A549 (cell line): ENCODE measurements at regions not wholly inside any gene's neighbourhood (a gene's known extent, or its start where the extent isn't known, plus 50 kb on each side); places are given as distances from the start of the nearest gene placed in this dataset.

Experiments
- ATAC-seq, 2 experiments: fragments of 200-7000 bp in 1 of 2; fragments of >200 bp in 1 of 2; cut with Nextera tagmentation in 1 of 2; cut with Tn5 transposase in 1 of 2; 3 replicates each; pipeline versions ENCODE4 v1.8.0 to v1.9.1; 2018 to 2020; ENCODE audit warnings: mild to moderate bottlenecking in 1 of 2, moderate library complexity in 1 of 2
- CTCF ChIA-PET: fragments of 300-600 bp; sonication (Branson Sonifier 250); formaldehyde crosslinking; extraction: SDS; loops from one replicate; lab custom pipeline; 2021; ENCODE audit warnings: antibody characterized with exemption, inconsistent platforms; lab: Yijun Ruan, JAX
- POLR2A ChIA-PET: fragments of 350-600 bp; formaldehyde crosslinking; extraction: SDS; loops from one replicate; lab custom pipeline; 2021; ENCODE audit warnings: antibody characterized with exemption, inconsistent platforms; lab: Yijun Ruan, JAX
- DNase-seq, 2 experiments: peaks; one replicate each; pipeline versions ENCODE4 v3.0.0 to v3.0.0-alpha.2; 2011 to 2016; ENCODE audit warnings: low read depth in 1 of 2, low spot score in 1 of 2
- FAIRE-seq: peaks from 2 replicates; lab custom pipeline; 2011; peaks lifted over from hg19 to GRCh38; lab: Jason Lieb, UNC
- H3K27ac ChIP-seq, 2 experiments: fragments of >200 bp; sonication (Bioruptor Twin); formaldehyde crosslinking; 3 replicates each; pipeline ENCODE4 v1.5.1; 2016 to 2017
- H3K4me1 ChIP-seq: fragments of >200 bp; sonication (Bioruptor Twin); formaldehyde crosslinking; 3 replicates; pipeline ENCODE4 v1.6.1; 2016
- H3K4me2 ChIP-seq: fragments of >200 bp; sonication (Bioruptor Twin); formaldehyde crosslinking; 3 replicates; pipeline ENCODE4 v1.6.1; 2016
- H3K4me3 ChIP-seq: fragments of >200 bp; sonication (Bioruptor Twin); formaldehyde crosslinking; 3 replicates; pipeline ENCODE4 v1.5.1; 2016
- H3K9me3 ChIP-seq: fragments of >200 bp; sonication (Bioruptor Twin); formaldehyde crosslinking; 3 replicates; pipeline ENCODE4 v1.6.1; 2016
- BCL3 ChIP-seq: fragments of >200 bp; sonication (Bioruptor Twin); formaldehyde crosslinking; IDR thresholded peaks from 3 replicates; pipeline ENCODE4 v1.6.1; 2016
- CBX2 ChIP-seq: fragments of 200-600 bp; sonication (generic); IDR thresholded peaks from 2 replicates; pipeline ENCODE4 v1.6.1; 2016; ENCODE audit warnings: low read depth, mild to moderate bottlenecking, borderline replicate concordance
- CBX8 ChIP-seq: fragments of 200-600 bp; sonication (generic); IDR thresholded peaks from 2 replicates; pipeline ENCODE4 v1.6.1; 2016
- CEBPB ChIP-seq, 2 experiments: fragments of >200 bp in 1 of 2; sonication (Bioruptor Twin) in 1 of 2; formaldehyde crosslinking in 1 of 2; IDR thresholded peaks; 2 replicates each; pipeline ENCODE4 v1.6.1; 2012 to 2016
- CTCF ChIP-seq: fragments of >200 bp; sonication (Bioruptor Twin); formaldehyde crosslinking; IDR thresholded peaks from 3 replicates; pipeline ENCODE4 v1.5.1; 2016
- ELK1 ChIP-seq: fragments of 150-350 bp; IDR thresholded peaks from 2 replicates; pipeline ENCODE4 v1.6.1; 2014; ENCODE audit warnings: low read depth, mild to moderate bottlenecking, low read length
- EP300 ChIP-seq, 2 experiments: fragments of >200 bp; sonication (Bioruptor Twin); formaldehyde crosslinking; IDR thresholded peaks; 2 replicates in 1 of 2; 3 replicates in 1 of 2; pipeline ENCODE4 v1.6.1; 2016 to 2017
- FOXS1 ChIP-seq: fragments of 250-450 bp; sonication (Bioruptor Pico); IDR thresholded peaks from 2 replicates; pipeline ENCODE4 v1.5.0; 2020; ENCODE audit warnings: mild to moderate bottlenecking, moderate library complexity
- HMGXB4 ChIP-seq: fragments of 250-450 bp; sonication (Bioruptor Pico); IDR thresholded peaks from 2 replicates; pipeline ENCODE4 v1.5.0; 2021; ENCODE audit warnings: mild to moderate bottlenecking, moderate library complexity, borderline replicate concordance
- JUNB ChIP-seq: fragments of >200 bp; sonication (Bioruptor Twin); formaldehyde crosslinking; IDR thresholded peaks from 2 replicates; pipeline ENCODE4 v1.6.1; 2016
- KDM1A ChIP-seq: fragments of 200-600 bp; sonication (generic); IDR thresholded peaks from 2 replicates; pipeline ENCODE4 v1.6.1; 2016; ENCODE audit warnings: low read depth, mild to moderate bottlenecking
- MAFK ChIP-seq: fragments of 450-650 bp; IDR thresholded peaks from 2 replicates; pipeline ENCODE4 v1.6.1; 2014; ENCODE audit not compliant: partially characterized antibody
- MAZ ChIP-seq: fragments of 150-350 bp; IDR thresholded peaks from 2 replicates; pipeline ENCODE4 v1.6.1; 2014; ENCODE audit warnings: antibody characterized with exemption, low read depth, low read length, borderline replicate concordance
- MYC ChIP-seq: IDR thresholded peaks from 2 replicates; pipeline ENCODE4 v1.6.1; 2012; ENCODE audit warnings: mild to moderate bottlenecking, inconsistent platforms, low read length, improper control_type of control experiment, borderline replicate concordance
- NFE2L2 ChIP-seq: fragments of 150-350 bp; conservative IDR thresholded peaks from 2 replicates; pipeline ENCODE4 v1.6.1; 2014; ENCODE audit warnings: low read length
- PBX3 ChIP-seq: IDR thresholded peaks from 2 replicates; pipeline ENCODE4 v1.6.1; 2012
- RARB ChIP-seq: fragments of 250-450 bp; sonication (Bioruptor Pico); IDR thresholded peaks from 2 replicates; pipeline ENCODE4 v1.8.0; 2021; ENCODE audit warnings: mild to moderate bottlenecking, moderate library complexity
- RCOR1 ChIP-seq: fragments of 150-350 bp; IDR thresholded peaks from 2 replicates; pipeline ENCODE4 v1.6.1; 2014; ENCODE audit warnings: antibody characterized with exemption, low read length, low read depth
- REST ChIP-seq: fragments of 200-600 bp; sonication (generic); IDR thresholded peaks from 2 replicates; pipeline ENCODE4 v1.6.1; 2016; ENCODE audit warnings: antibody characterized with exemption, mild to moderate bottlenecking, moderate library complexity
- RNF2 ChIP-seq: fragments of 200-600 bp; sonication (generic); IDR thresholded peaks from 2 replicates; pipeline ENCODE4 v1.6.1; 2016; ENCODE audit warnings: low read depth, mild to moderate bottlenecking, antibody characterized with exemption, moderate library complexity, borderline replicate concordance
- TP53 ChIP-seq: fragments of 250-450 bp; sonication (Bioruptor Pico); IDR thresholded peaks from 2 replicates; pipeline ENCODE4 v1.5.0; 2021; ENCODE audit warnings: mild to moderate bottlenecking, moderate library complexity
- ZNF302 ChIP-seq: fragments of 250-450 bp; sonication (Bioruptor Pico); IDR thresholded peaks from 2 replicates; pipeline ENCODE4 v1.9.0; 2021; ENCODE audit warnings: inconsistent platforms, mild to moderate bottlenecking, moderate library complexity
- WGBS: methylation state at CpG from one replicate; pipeline ENCODE4 v1.1.6; 2017; ENCODE audit errors: missing lambda C conversion rate; 5-methylcytosine and 5-hydroxymethylcytosine counted together

- H3K4me1 ChIP-seq = peaks cover 85% of the 10 kb centered on the region
- peak overlapping the region; percentile 73 for H3K4me2 ChIP-seq
- DNase-seq (peak in 1 of 2 experiments; percentile 57), FAIRE-seq (no peak), ATAC-seq (no peak; a peak in 1 of 6 replicates)
- CTCF ChIA-PET = no interaction called here
- TF ChIP-seq CBX2 (no peak), CEBPB (IDR thresholded peaks at IDR 0.05) (peak in 1 of 2 experiments; percentile 80; a peak in 3 of 4 replicates), ZNF302 (no peak), EP300 (IDR thresholded peaks at IDR 0.05) (peak in 1 of 2 experiments; percentile 28; a peak in 1 of 5 replicates), JUNB (no peak), ELK1 (no peak), BCL3 (no peak), CBX8 (no peak), HMGXB4 (CRISPR knock-in tag) (no peak), KDM1A (no peak), RARB (CRISPR knock-in tag) (no peak), REST (no peak)
- H3K9me3 ChIP-seq = no peaks in the 10 kb centered on the region
- WGBS = 49% methylated on average over 5 of the region's 5 CpGs
- H3K27ac ChIP-seq = peak overlapping the region; percentile 54 to 80
- no peak overlapping the region for H3K4me3 ChIP-seq
- POLR2A ChIA-PET = no interaction called here
These were observed 105.1 kb upstream of the LIMCH1 start for GRCh38 chr4:41432881-41433280.

- CTCF ChIA-PET = no interaction called here
- Histone ChIP-seq H3K4me1 (peaks cover 85% of the 10 kb centered on the region), H3K27ac (peak overlapping the region; percentile 54 to 80), H3K9me3 (no peaks in the 10 kb centered on the region), H3K4me2 (peak overlapping the region; percentile 73)
- ATAC-seq = no peak
- POLR2A ChIA-PET = no interaction called here
- no peak for TF ChIP-seq NFE2L2
- TF ChIP-seq MAFK = no peak
- TF ChIP-seq CTCF = no peak
- no peak for TF ChIP-seq RCOR1
- no peak for TF ChIP-seq FOXS1 (CRISPR knock-in tag)
- TF ChIP-seq ZNF302 = no peak
- TF ChIP-seq PBX3 = no peak
- TF ChIP-seq RNF2 = no peak
- TF ChIP-seq EP300 (IDR thresholded peaks at IDR 0.05) = no peak
- no peak for TF ChIP-seq KDM1A
- no peak for TF ChIP-seq TP53 (CRISPR knock-in tag)
- no peak for TF ChIP-seq MAZ
- TF ChIP-seq MYC = no peak
- TF ChIP-seq, all 56 proteins: peak for 0
- H3K4me3 ChIP-seq = no peak overlapping the region
- FAIRE-seq = no peak
- DNase-seq = no peak
- 82% methylated on average over 3 of the region's 3 CpGs for WGBS
These were observed 104.6 kb upstream of the LIMCH1 start for GRCh38 chr4:41433361-41433760.
